Mucosa of stomach (tissue), 1 donor: ENCODE measurements at regions not wholly inside any gene's neighbourhood (a gene's known extent, or its start where the extent isn't known, plus 50 kb on each side); places are given as distances from the start of the nearest gene placed in this dataset.

Experiments used
- H3K27me3 ChIP-seq: one replicate; pipeline ENCODE4 v1.7.0; 2013; ENCODE audit warnings: mild to moderate bottlenecking, low read length; ENCODE audit not compliant: control insufficient read depth, insufficient read depth
- H3K36me3 ChIP-seq: one replicate; pipeline ENCODE4 v1.7.0; 2013; ENCODE audit warnings: low read length; ENCODE audit not compliant: control insufficient read depth, insufficient read depth
- H3K4me1 ChIP-seq: one replicate; pipeline ENCODE4 v1.7.0; 2013; ENCODE audit warnings: mild to moderate bottlenecking, low read length; ENCODE audit not compliant: control insufficient read depth, insufficient read depth
- H3K4me3 ChIP-seq: one replicate; pipeline ENCODE4 v1.7.0; 2013; ENCODE audit warnings: low read length
- H3K9ac ChIP-seq: one replicate; pipeline ENCODE4 v1.7.0; 2013; ENCODE audit warnings: mild to moderate bottlenecking, low read length, moderate library complexity
- H3K9me3 ChIP-seq: one replicate; pipeline ENCODE4 v1.7.0; 2013; ENCODE audit warnings: mild to moderate bottlenecking, low read length, moderate library complexity; ENCODE audit not compliant: control insufficient read depth
- donor health status: Pancreatic carcinoma.

GRCh38 chr21:27677546-27677945 lies 710.7 kb upstream of the ADAMTS5 start:
- no peaks in the 10 kb centered on the region for H3K36me3 ChIP-seq
- H3K4me1 ChIP-seq, result no peaks in the 10 kb centered on the region
- H3K9ac ChIP-seq, result no peak overlapping the region
- no peak overlapping the region for H3K4me3 ChIP-seq
- H3K9me3 ChIP-seq, result no peaks in the 10 kb centered on the region
- H3K27me3 ChIP-seq, result no peaks in the 10 kb centered on the region

GRCh38 chr21:27675306-27675705 lies 708.4 kb upstream of the ADAMTS5 start:
- Histone ChIP-seq H3K36me3 (no peaks in the 10 kb centered on the region), H3K4me1 (no peaks in the 10 kb centered on the region), H3K9me3 (no peaks in the 10 kb centered on the region), H3K4me3 (no peak overlapping the region), H3K27me3 (no peaks in the 10 kb centered on the region), H3K9ac (no peak overlapping the region)

- Histone ChIP-seq H3K9me3 (no peaks in the 10 kb centered on the region), H3K9ac (no peak overlapping the region), H3K27me3 (no peaks in the 10 kb centered on the region), H3K4me1 (no peaks in the 10 kb centered on the region), H3K4me3 (no peak overlapping the region), H3K36me3 (no peaks in the 10 kb centered on the region)
Observed at GRCh38 chr21:27674041-27674615, 707.2 kb upstream of the ADAMTS5 start.

- no peak overlapping the region for H3K9ac ChIP-seq
- H3K4me1 ChIP-seq, result no peaks in the 10 kb centered on the region
- no peaks in the 10 kb centered on the region for H3K27me3 ChIP-seq
- no peaks in the 10 kb centered on the region for H3K36me3 ChIP-seq
- no peak overlapping the region for H3K4me3 ChIP-seq
- no peaks in the 10 kb centered on the region for H3K9me3 ChIP-seq
Observed at GRCh38 chr21:27673581-27673980, 706.7 kb upstream of the ADAMTS5 start.

GRCh38 chr21:27671207-27671606 lies 704.3 kb upstream of the ADAMTS5 start:
- no peaks in the 10 kb centered on the region for H3K4me1 ChIP-seq
- H3K4me3 ChIP-seq, result no peak overlapping the region
- H3K36me3 ChIP-seq, result no peaks in the 10 kb centered on the region
- H3K27me3 ChIP-seq, result no peaks in the 10 kb centered on the region
- H3K9ac ChIP-seq, result no peak overlapping the region
- H3K9me3 ChIP-seq, result no peaks in the 10 kb centered on the region

- H3K9ac ChIP-seq, result no peak overlapping the region
- no peaks in the 10 kb centered on the region for H3K36me3 ChIP-seq
- no peaks in the 10 kb centered on the region for H3K9me3 ChIP-seq
- no peak overlapping the region for H3K4me3 ChIP-seq
- no peaks in the 10 kb centered on the region for H3K4me1 ChIP-seq
- H3K27me3 ChIP-seq, result no peaks in the 10 kb centered on the region
Observed at GRCh38 chr21:27653481-27653880, 686.6 kb upstream of the ADAMTS5 start.

GRCh38 chr21:27649762-27650161 lies 682.9 kb upstream of the ADAMTS5 start:
- H3K4me3 ChIP-seq, result no peak overlapping the region

GRCh38 chr21:27649323-27649722 lies 682.4 kb upstream of the ADAMTS5 start:
- no peak overlapping the region for H3K4me3 ChIP-seq
- H3K27me3 ChIP-seq, result no peaks in the 10 kb centered on the region
- H3K9me3 ChIP-seq, result no peaks in the 10 kb centered on the region
- H3K36me3 ChIP-seq, result no peaks in the 10 kb centered on the region
- H3K4me1 ChIP-seq, result no peaks in the 10 kb centered on the region
- H3K9ac ChIP-seq, result no peak overlapping the region

More at GRCh38 chr21:27649762-27650161, 682.9 kb upstream of the ADAMTS5 start:
- no peaks in the 10 kb centered on the region for H3K36me3 ChIP-seq
- H3K9me3 ChIP-seq, result no peaks in the 10 kb centered on the region
- H3K9ac ChIP-seq, result no peak overlapping the region
- H3K4me1 ChIP-seq, result no peaks in the 10 kb centered on the region
- H3K27me3 ChIP-seq, result no peaks in the 10 kb centered on the region

- Histone ChIP-seq H3K9me3 (no peaks in the 10 kb centered on the region), H3K4me3 (no peak overlapping the region), H3K27me3 (no peaks in the 10 kb centered on the region), H3K9ac (no peak overlapping the region), H3K36me3 (no peaks in the 10 kb centered on the region), H3K4me1 (no peaks in the 10 kb centered on the region)
Observed at GRCh38 chr21:27648560-27648959, 681.7 kb upstream of the ADAMTS5 start.

- no peaks in the 10 kb centered on the region for H3K27me3 ChIP-seq
- H3K9ac ChIP-seq, result no peak overlapping the region
Observed at GRCh38 chr21:27647921-27648320, 681.0 kb upstream of the ADAMTS5 start.

GRCh38 chr21:27647401-27647800 lies 680.5 kb upstream of the ADAMTS5 start:
- no peak overlapping the region for H3K9ac ChIP-seq
- H3K4me1 ChIP-seq, result no peaks in the 10 kb centered on the region
- no peaks in the 10 kb centered on the region for H3K36me3 ChIP-seq
- no peaks in the 10 kb centered on the region for H3K9me3 ChIP-seq
- no peak overlapping the region for H3K4me3 ChIP-seq
- H3K27me3 ChIP-seq, result no peaks in the 10 kb centered on the region

More at GRCh38 chr21:27647921-27648320, 681.0 kb upstream of the ADAMTS5 start:
- H3K36me3 ChIP-seq, result no peaks in the 10 kb centered on the region
- H3K9me3 ChIP-seq, result no peaks in the 10 kb centered on the region
- H3K4me3 ChIP-seq, result no peak overlapping the region
- no peaks in the 10 kb centered on the region for H3K4me1 ChIP-seq

GRCh38 chr21:27646691-27647090 lies 679.8 kb upstream of the ADAMTS5 start:
- Histone ChIP-seq H3K27me3 (no peaks in the 10 kb centered on the region), H3K36me3 (no peaks in the 10 kb centered on the region), H3K9ac (no peak overlapping the region), H3K4me1 (no peaks in the 10 kb centered on the region), H3K9me3 (no peaks in the 10 kb centered on the region), H3K4me3 (no peak overlapping the region)

GRCh38 chr21:27646056-27646455 lies 679.2 kb upstream of the ADAMTS5 start:
- no peak overlapping the region for H3K4me3 ChIP-seq
- H3K9ac ChIP-seq, result no peak overlapping the region
- H3K27me3 ChIP-seq, result no peaks in the 10 kb centered on the region
- H3K9me3 ChIP-seq, result no peaks in the 10 kb centered on the region
- H3K36me3 ChIP-seq, result no peaks in the 10 kb centered on the region
- H3K4me1 ChIP-seq, result no peaks in the 10 kb centered on the region
